RWPE1 (cell line): ENCODE measurements at regions not wholly inside any gene's neighbourhood (a gene's known extent, or its start where the extent isn't known, plus 50 kb on each side); places are given as distances from the start of the nearest gene placed in this dataset.

Experiments used
- CTCF ChIA-PET: fragments of 350-600 bp; sonication (Branson Sonifier 250); formaldehyde crosslinking; extraction: SDS; loops from one replicate; lab custom pipeline; 2021; lab: Yijun Ruan, JAX
- POLR2A ChIA-PET: fragments of 400-600 bp; formaldehyde crosslinking; extraction: SDS; loops from one replicate; lab custom pipeline; 2020; ENCODE audit warnings: antibody characterized with exemption; ENCODE audit not compliant: low non-redundant PET; lab: Yijun Ruan, JAX
- DNase-seq: peaks from one replicate; pipeline ENCODE4 v3.0.0; 2012; ENCODE audit warnings: low spot score
- H3K27ac ChIP-seq: fragments of 450-650 bp; 2 replicates; pipeline ENCODE4 v1.5.1; 2017
- CTCF ChIP-seq: fragments of 450-650 bp; conservative IDR thresholded peaks from 2 replicates; pipeline ENCODE4 v1.5.1; 2017; ENCODE audit warnings: low read depth, mild to moderate bottlenecking

GRCh38 chr12:113766131-113766878 lies 199.8 kb downstream of the RBM19 start:
- CTCF ChIA-PET: interaction anchor here (0.7 kb wide), 1 partner anchor 305 kb away, joined by 5 read pairs; no protein-coding TSS in a partner anchor
- TF ChIP-seq CTCF: no peak
- POLR2A ChIA-PET: no interaction called here
- H3K27ac ChIP-seq: no peak overlapping the region
- no peak for DNase-seq

GRCh38 chr12:113764661-113765060 lies 201.5 kb downstream of the RBM19 start:
- ChIA-PET CTCF (no interaction called here), POLR2A (no interaction called here)
- TF ChIP-seq CTCF: no peak

DNA sequence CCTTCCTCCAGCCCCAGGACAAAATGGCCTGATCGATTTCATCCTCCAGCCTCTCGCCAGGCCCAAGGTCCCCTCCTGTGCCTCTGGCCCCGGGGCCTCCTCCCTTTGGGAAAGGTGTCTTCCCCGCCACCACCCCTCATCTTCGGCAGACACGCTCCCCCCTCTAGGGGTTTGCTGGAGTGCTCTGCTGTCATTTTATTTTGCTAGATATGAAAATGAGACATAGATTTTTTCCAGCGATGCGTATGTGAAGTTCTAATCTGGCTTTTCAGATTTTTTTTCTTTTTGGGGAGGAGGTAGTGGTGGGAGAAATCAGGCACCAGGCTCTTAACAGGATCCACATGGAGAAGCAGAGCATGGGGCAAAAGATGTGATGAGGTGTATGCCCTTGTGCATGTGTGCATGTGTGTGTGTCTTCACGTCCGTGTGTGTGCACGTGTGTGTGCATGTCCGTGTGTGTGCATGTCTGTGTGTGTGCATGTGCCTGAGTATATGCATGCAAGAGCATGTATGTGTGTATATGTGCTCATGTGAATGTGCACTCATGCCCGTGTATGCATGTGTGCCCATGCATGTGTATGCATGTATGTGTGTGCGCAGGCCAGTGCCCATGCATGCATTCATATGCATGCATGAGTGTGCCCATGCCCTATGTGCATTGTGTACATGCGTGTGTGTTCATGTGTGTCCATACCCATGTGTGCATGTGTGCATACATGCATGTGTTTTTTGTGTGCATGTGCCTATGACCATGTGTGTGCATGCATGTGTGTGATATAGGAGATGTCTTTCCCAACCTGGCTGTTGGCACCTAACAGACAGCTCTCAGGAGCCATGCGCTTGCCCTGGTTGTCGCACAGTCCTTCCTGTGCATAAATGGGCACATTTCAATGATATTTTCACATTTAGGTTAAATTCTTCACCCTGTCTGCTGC lies 203.0 kb downstream of the RBM19 start:
- ChIA-PET POLR2A (no interaction called here), CTCF (no interaction called here)
- DNase-seq: no peak
- TF ChIP-seq CTCF: no peak
- H3K27ac ChIP-seq: no peak overlapping the region

More at GRCh38 chr12:113764661-113765060, 201.5 kb downstream of the RBM19 start:
- no peak overlapping the region for H3K27ac ChIP-seq
- DNase-seq: no peak

DNA sequence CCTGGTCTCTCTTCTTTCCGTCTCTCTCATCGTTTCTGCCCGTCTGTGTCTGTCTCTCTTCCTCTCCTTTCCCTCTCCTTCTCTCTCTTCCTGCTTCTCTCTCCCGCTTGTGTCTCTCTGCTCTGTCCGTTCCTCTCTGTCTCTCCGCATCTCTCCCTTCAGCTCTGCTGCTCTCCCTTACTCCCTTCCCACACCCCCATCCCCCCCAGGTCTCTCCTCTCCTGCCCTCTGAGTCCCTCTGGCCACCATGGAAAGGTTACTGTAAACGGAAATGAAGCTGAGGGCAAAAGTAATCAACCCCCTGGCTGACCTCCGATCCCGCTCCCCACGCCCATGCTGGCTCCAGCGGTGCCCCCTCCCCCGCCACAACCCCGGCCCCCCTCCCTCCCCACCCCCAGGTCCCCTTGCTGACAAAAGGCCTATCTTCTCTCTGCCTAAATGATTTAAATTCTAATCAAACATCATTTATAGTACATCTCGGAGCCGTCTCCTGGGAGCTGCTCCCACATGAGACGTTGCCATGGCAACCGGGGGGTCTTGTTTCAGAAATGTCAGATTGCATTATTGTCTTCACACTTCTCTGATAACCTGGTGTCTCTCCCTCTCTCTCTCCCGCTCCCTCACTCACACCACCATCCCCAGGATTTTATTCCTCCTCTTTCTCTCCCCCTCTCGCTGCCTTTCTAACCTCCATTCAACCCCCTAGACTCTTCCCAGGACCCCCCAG lies 203.8 kb downstream of the RBM19 start:
- TF ChIP-seq CTCF: no peak
- ChIA-PET CTCF (no interaction called here), POLR2A (no interaction called here)
- no peak overlapping the region for H3K27ac ChIP-seq
- no peak for DNase-seq

- POLR2A ChIA-PET: no interaction called here
- TF ChIP-seq CTCF: no peak
- DNase-seq: no peak
- CTCF ChIA-PET: no interaction called here
- H3K27ac ChIP-seq: no peak overlapping the region
Observed at GRCh38 chr12:113759135-113759534, 207.0 kb downstream of the RBM19 start.
